H1 (cell line): ENCODE measurements at regions not wholly inside any gene's neighbourhood (a gene's known extent, or its start where the extent isn't known, plus 50 kb on each side); places are given as distances from the start of the nearest gene placed in this dataset.

Experiments used
- CTCF ChIA-PET: fragments of 300-600 bp; sonication (Branson Sonifier 250); formaldehyde crosslinking; loops from one replicate; lab custom pipeline; 2021; ENCODE audit not compliant: partially characterized antibody; lab: Charles Lee
- POLR2A ChIA-PET: fragments of 300-600 bp; sonication (Branson Sonifier 250); formaldehyde crosslinking; loops from one replicate; lab custom pipeline; 2021; ENCODE audit warnings: inconsistent platforms; ENCODE audit not compliant: partially characterized antibody; lab: Charles Lee
- DNase-seq, 2 experiments: peaks; one replicate each; pipeline versions ENCODE4 v3.0.0 to v3.0.0-alpha.2; 2010 to 2022; ENCODE audit warnings: low spot score in 2 of 2, low read depth in 1 of 2, mixed read lengths in 1 of 2
- FAIRE-seq: peaks from 2 replicates; lab custom pipeline; 2011; peaks lifted over from hg19 to GRCh38; lab: Jason Lieb, UNC
- H2AFZ ChIP-seq: 2 replicates; pipeline ENCODE4 v1.8.1; 2012; ENCODE audit warnings: low read length, inconsistent platforms
- H2AK5ac ChIP-seq: 2 replicates; pipeline ENCODE4 v1.6.1; 2013; ENCODE audit warnings: low read depth, low read length
- H2BK120ac ChIP-seq: replicated peaks from 2 replicates; pipeline ENCODE3; 2013; ENCODE audit warnings: low read depth, low read length, inconsistent platforms
- H2BK12ac ChIP-seq: 2 replicates; pipeline ENCODE4 v1.6.1; 2013; ENCODE audit warnings: low read depth, low read length
- H2BK15ac ChIP-seq: 2 replicates; pipeline ENCODE4 v1.6.1; 2013; ENCODE audit warnings: low read length
- H2BK20ac ChIP-seq: 2 replicates; pipeline ENCODE4 v1.6.1; 2013; ENCODE audit warnings: low read length
- H2BK5ac ChIP-seq: 2 replicates; pipeline ENCODE4 v1.6.1; 2013; ENCODE audit warnings: low read depth, low read length
- H3K14ac ChIP-seq: 2 replicates; pipeline ENCODE4 v1.6.1; 2013; ENCODE audit warnings: inconsistent platforms; ENCODE audit not compliant: insufficient read length
- H3K18ac ChIP-seq: 2 replicates; pipeline ENCODE4 v1.6.1; 2013; ENCODE audit warnings: low read length; ENCODE audit errors: extremely low read depth
- H3K23ac ChIP-seq: 2 replicates; pipeline ENCODE4 v1.6.1; 2013; ENCODE audit warnings: inconsistent platforms; ENCODE audit not compliant: insufficient read length
- H3K23me2 ChIP-seq: 2 replicates; pipeline ENCODE4 v1.6.1; 2013; ENCODE audit warnings: low read depth, low read length
- H3K27ac ChIP-seq: 2 replicates; pipeline ENCODE4 v1.6.1; 2011; ENCODE audit warnings: low read depth, low read length, inconsistent platforms
- H3K27me3 ChIP-seq, 4 experiments: replicated peaks in 1 of 4; 1 replicate in 1 of 4; 2 replicates in 3 of 4; pipeline versions ENCODE4 v1.6.1 to v1.8.1; 2011 to 2013; ENCODE audit warnings: low read length in 3 of 4, mild to moderate bottlenecking in 3 of 4, inconsistent platforms in 2 of 4, mixed read lengths in 2 of 4, moderate library complexity in 1 of 4; ENCODE audit not compliant: control insufficient read depth in 3 of 4, insufficient read depth in 3 of 4; ENCODE audit errors: extremely low read depth in 1 of 4
- H3K36me3 ChIP-seq, 4 experiments: 2 replicates each; pipeline versions ENCODE4 v1.6.1 to v1.8.1; 2011 to 2013; ENCODE audit warnings: mild to moderate bottlenecking in 4 of 4, low read length in 3 of 4, moderate library complexity in 2 of 4, control low read depth in 1 of 4, inconsistent platforms in 1 of 4; ENCODE audit not compliant: insufficient read depth in 4 of 4, control insufficient read depth in 2 of 4
- H3K4ac ChIP-seq: replicated peaks from 2 replicates; pipeline ENCODE3; 2013; ENCODE audit warnings: low read length, low read depth, mixed read lengths, inconsistent platforms; ENCODE audit not compliant: insufficient read length
- H3K4me1 ChIP-seq, 4 experiments: replicated peaks in 1 of 4; 1 replicate in 1 of 4; 2 replicates in 3 of 4; pipeline versions ENCODE4 v1.6.1 to v1.8.1; 2011 to 2013; ENCODE audit warnings: low read length in 3 of 4, inconsistent platforms in 2 of 4, mixed read lengths in 1 of 4; ENCODE audit not compliant: insufficient read depth in 4 of 4, control insufficient read depth in 3 of 4
- H3K4me2 ChIP-seq, 2 experiments: 2 replicates each; pipeline versions ENCODE4 v1.6.1 to v1.8.1; 2011 to 2013; ENCODE audit warnings: low read depth in 2 of 2, low read length in 2 of 2, control low read depth in 1 of 2, inconsistent platforms in 1 of 2, mild to moderate bottlenecking in 1 of 2; ENCODE audit not compliant: insufficient read depth in 1 of 2
- H3K4me3 ChIP-seq, 4 experiments: fragments of 200-600, 300-600 bp in 1 of 4; sonication (generic), shearing (Covaris generic), sonication (Bioruptor Twin) in 1 of 4; 2 replicates each; pipeline versions ENCODE4 v1.5.1 to v1.8.1; 2011 to 2016; ENCODE audit warnings: low read length in 4 of 4, low read depth in 3 of 4, control low read depth in 2 of 4, inconsistent platforms in 2 of 4, mild to moderate bottlenecking in 2 of 4, mixed read lengths in 1 of 4, moderate library complexity in 1 of 4; ENCODE audit not compliant: insufficient read depth in 2 of 4; ENCODE audit errors: extremely low read depth in 1 of 4
- H3K56ac ChIP-seq: replicated peaks from 2 replicates; pipeline ENCODE3; 2013; ENCODE audit warnings: low read depth, mild to moderate bottlenecking, mixed read lengths, low read length, inconsistent platforms; ENCODE audit not compliant: insufficient read length
- H3K79me1 ChIP-seq: 2 replicates; pipeline ENCODE4 v1.6.1; 2013; ENCODE audit warnings: low read depth, low read length, control low read depth
- H3K79me2 ChIP-seq, 2 experiments: 2 replicates each; pipeline versions ENCODE4 v1.6.1 to v1.8.1; 2012 to 2013; ENCODE audit warnings: low read length in 2 of 2, mild to moderate bottlenecking in 2 of 2, inconsistent platforms in 1 of 2; ENCODE audit not compliant: insufficient read depth in 2 of 2, control insufficient read depth in 1 of 2
- H3K9ac ChIP-seq, 4 experiments: replicated peaks in 1 of 4; 1 replicate in 1 of 4; 2 replicates in 3 of 4; pipeline versions ENCODE4 v1.6.1 to v1.8.1; 2011 to 2013; ENCODE audit warnings: low read depth in 3 of 4, low read length in 3 of 4, control low read depth in 2 of 4, mild to moderate bottlenecking in 2 of 4, moderate library complexity in 2 of 4, inconsistent platforms in 1 of 4; ENCODE audit errors: extremely low read depth in 1 of 4
- H3K9me3 ChIP-seq, 2 experiments: 2 replicates each; pipeline versions ENCODE4 v1.6.1 to v1.8.1; 2012 to 2013; ENCODE audit warnings: mild to moderate bottlenecking in 2 of 2, moderate library complexity in 2 of 2, control low read depth in 1 of 2, inconsistent platforms in 1 of 2, low read depth in 1 of 2, low read length in 1 of 2, mixed read lengths in 1 of 2; ENCODE audit not compliant: insufficient read depth in 2 of 2
- H4K20me1 ChIP-seq, 2 experiments: replicated peaks in 1 of 2; 2 replicates each; pipeline versions ENCODE3 to v1.8.1; 2011 to 2013; ENCODE audit warnings: inconsistent platforms in 2 of 2, low read length in 2 of 2, mild to moderate bottlenecking in 1 of 2; ENCODE audit not compliant: insufficient read depth in 2 of 2, control insufficient read depth in 1 of 2
- H4K5ac ChIP-seq: 2 replicates; pipeline ENCODE4 v1.6.1; 2013; ENCODE audit warnings: low read length, low read depth, mixed read lengths, inconsistent platforms; ENCODE audit not compliant: insufficient read length
- H4K8ac ChIP-seq: 2 replicates; pipeline ENCODE4 v1.8.0; 2013; ENCODE audit warnings: mild to moderate bottlenecking, moderate library complexity, low read length, inconsistent platforms; ENCODE audit not compliant: insufficient read depth; ENCODE audit errors: extremely low read depth
- H4K91ac ChIP-seq: replicated peaks from 2 replicates; pipeline ENCODE3; 2013; ENCODE audit warnings: low read length, mixed read lengths, inconsistent platforms; ENCODE audit not compliant: insufficient read length
- BACH1 ChIP-seq: IDR thresholded peaks from 2 replicates; pipeline ENCODE4 v1.6.1; 2012; ENCODE audit warnings: low read length, improper control_type of control experiment
- CBX8 ChIP-seq: fragments of 300-800, 300-1000 bp; sonication (generic); IDR thresholded peaks from 2 replicates; pipeline ENCODE4 v1.7.1; 2016; ENCODE audit warnings: low read depth, low read length, borderline replicate concordance
- CHD1 ChIP-seq: IDR thresholded peaks from 2 replicates; pipeline ENCODE4 v1.6.1; 2012; ENCODE audit warnings: low read depth, low read length, improper control_type of control experiment
- CREB1 ChIP-seq: IDR thresholded peaks from 2 replicates; pipeline ENCODE4 v1.6.1; 2012; ENCODE audit warnings: inconsistent platforms
- E2F6 ChIP-seq: IDR thresholded peaks from 2 replicates; pipeline ENCODE4 v1.6.1; 2012; ENCODE audit warnings: inconsistent platforms
- EP300 ChIP-seq, 2 experiments: IDR thresholded peaks; 1 replicate in 1 of 2; 2 replicates in 1 of 2; pipeline ENCODE4 v1.6.1; 2011 to 2012; ENCODE audit warnings: low read depth in 2 of 2, low read length in 2 of 2, mild to moderate bottlenecking in 2 of 2, borderline replicate concordance in 1 of 2, inconsistent platforms in 1 of 2, moderate library complexity in 1 of 2
- GABPA ChIP-seq: IDR thresholded peaks from 2 replicates; pipeline ENCODE4 v1.6.1; 2011; ENCODE audit warnings: mild to moderate bottlenecking, low read length, moderate library complexity, borderline replicate concordance; ENCODE audit not compliant: insufficient read depth
- JUN ChIP-seq: IDR thresholded peaks from 2 replicates; pipeline ENCODE4 v1.6.1; 2011; ENCODE audit warnings: low read depth, mild to moderate bottlenecking, improper control_type of control experiment, low read length
- SAP30 ChIP-seq: fragments of 300-600 bp; sonication (generic); IDR thresholded peaks from 2 replicates; pipeline ENCODE4 v1.7.1; 2012; ENCODE audit warnings: low read length, moderate library complexity, mild to moderate bottlenecking, inconsistent platforms; ENCODE audit not compliant: insufficient read depth, insufficient replicate concordance
- SIN3A ChIP-seq, 2 experiments: IDR thresholded peaks in 1 of 2; conservative IDR thresholded peaks in 1 of 2; 2 replicates each; pipeline ENCODE4 v1.6.1; 2011 to 2012; ENCODE audit warnings: low read length in 2 of 2, improper control_type of control experiment in 1 of 2, low read depth in 1 of 2, mild to moderate bottlenecking in 1 of 2
- TAF1 ChIP-seq: IDR thresholded peaks from 2 replicates; pipeline ENCODE4 v1.6.1; 2011; ENCODE audit warnings: mild to moderate bottlenecking, low read depth, low read length
- TAF7 ChIP-seq: optimal IDR thresholded peaks from 2 replicates; pipeline ENCODE3; 2011; ENCODE audit warnings: low read depth, mild to moderate bottlenecking, inconsistent platforms, low read length, moderate library complexity, borderline replicate concordance
- USF2 ChIP-seq: IDR thresholded peaks from 2 replicates; pipeline ENCODE4 v1.6.1; 2011; ENCODE audit warnings: low read length, improper control_type of control experiment

- Histone ChIP-seq H3K79me1 (no peaks in the 10 kb centered on the region), H3K27me3 (no peaks in the 10 kb centered on the region), H2BK12ac (no peak overlapping the region), H3K79me2 (no peaks in the 10 kb centered on the region), H2BK5ac (peak overlapping the region; percentile 3; the same call in 1 of the 2 replicates), H2AK5ac (no peak overlapping the region), H2BK15ac (no peak overlapping the region), H3K56ac (no peak overlapping the region), H3K4me1 (peaks cover 0 to 8% (median 4%) of the 10 kb centered on the region in 4 experiments; a peak in 2 of 7 replicates), H3K27ac (no peak overlapping the region), H2BK120ac (no peak overlapping the region), H2AFZ (no peak overlapping the region), H3K9ac (no peak overlapping the region), H3K23ac (no peak overlapping the region), H4K91ac (no peak overlapping the region), H3K36me3 (no peaks in the 10 kb centered on the region), H3K4me2 (no peak overlapping the region), H4K20me1 (no peaks in the 10 kb centered on the region), H2BK20ac (no peak overlapping the region), H4K8ac (no peak overlapping the region), H3K23me2 (no peaks in the 10 kb centered on the region; the same call in 1 of the 2 replicates), H3K4ac (no peak overlapping the region), H3K4me3 (no peak overlapping the region), H3K9me3 (no peaks in the 10 kb centered on the region), H3K14ac (no peak overlapping the region), H4K5ac (no peak overlapping the region), H3K18ac (no peak overlapping the region)
- ChIA-PET CTCF (no interaction called here), POLR2A (no interaction called here)
- DNase-seq = no peak
- FAIRE-seq = no peak
- TF ChIP-seq E2F6 (no peak), EP300 (IDR thresholded peaks at IDR 0.05; ENCODE audit: borderline replicate concordance in 1 of 2, low read depth in 2 of 2, low read length in 2 of 2) (no peak), SAP30 (no peak), USF2 (no peak), JUN (no peak), CHD1 (no peak), TAF7 (no peak), SIN3A (conservative IDR thresholded peaks at IDR 0.05 in 1 of 2, IDR thresholded peaks at IDR 0.05 in 1 of 2; ENCODE audit: low read depth in 1 of 2, low read length in 2 of 2) (no peak), CREB1 (no peak), BACH1 (no peak), CBX8 (no peak), TAF1 (no peak), GABPA (no peak)
Measured at GRCh38 chr5:117039035-117039434, 464.4 kb upstream of the SEMA6A start.
